GM12874 (cell line): ENCODE measurements at regions not wholly inside any gene's neighbourhood (a gene's known extent, or its start where the extent isn't known, plus 50 kb on each side); places are given as distances from the start of the nearest gene placed in this dataset.

Experiments
- CTCF ChIP-seq: IDR thresholded peaks from 2 replicates; pipeline ENCODE4 v1.5.1; 2011; ENCODE audit warnings: low read depth, mild to moderate bottlenecking, control low read depth, low read length, moderate library complexity; ENCODE audit not compliant: insufficient read depth

- no peak for TF ChIP-seq CTCF
These were observed 382.5 kb downstream of the PLPP3 start for GRCh38 chr1:56196839-56197238.

- no peak for TF ChIP-seq CTCF
These were observed 384.6 kb downstream of the PLPP3 start for GRCh38 chr1:56194701-56195300.

- TF ChIP-seq CTCF, result no peak
These were observed 385.7 kb downstream of the PLPP3 start for GRCh38 chr1:56193656-56194055.

GRCh38 chr1:56191369-56191768, 388.0 kb downstream of the PLPP3 start:
- no peak for TF ChIP-seq CTCF

GRCh38 chr1:56190806-56191365, 388.5 kb downstream of the PLPP3 start:
- TF ChIP-seq CTCF, result no peak

GRCh38 chr1:56189946-56190805, 389.2 kb downstream of the PLPP3 start:
- no peak for TF ChIP-seq CTCF

- TF ChIP-seq CTCF, result no peak
These were observed 389.9 kb downstream of the PLPP3 start for GRCh38 chr1:56189454-56189853.
